ENCODE measurements at regions not wholly inside any gene's neighbourhood (a gene's known extent, or its start where the extent isn't known, plus 50 kb on each side); places are given as distances from the start of the nearest gene placed in this dataset.
A peak's percentile ranks its signal among the peaks of the same experiment; 100 is the strongest.

- no peak for DNase-seq (ENCODE audit: low read depth in 1 of 2, low spot score in 1 of 2)
- Histone ChIP-seq H3K27ac (replicated peaks) (no peak overlapping the region), H3K27me3 (ENCODE audit: insufficient read depth, poor library complexity, severe bottlenecking) (no peaks in the 10 kb centered on the region), H3K4me3 (replicated peaks; ENCODE audit: insufficient read depth, low read length) (no peak overlapping the region)
- TF ChIP-seq SPI1 (IDR thresholded peaks at IDR 0.05; ENCODE audit: borderline replicate concordance, low read depth) = no peak
Observed at GRCh38 chr2:129133692-129134641, 815.3 kb upstream of the HS6ST1 start.

DNA sequence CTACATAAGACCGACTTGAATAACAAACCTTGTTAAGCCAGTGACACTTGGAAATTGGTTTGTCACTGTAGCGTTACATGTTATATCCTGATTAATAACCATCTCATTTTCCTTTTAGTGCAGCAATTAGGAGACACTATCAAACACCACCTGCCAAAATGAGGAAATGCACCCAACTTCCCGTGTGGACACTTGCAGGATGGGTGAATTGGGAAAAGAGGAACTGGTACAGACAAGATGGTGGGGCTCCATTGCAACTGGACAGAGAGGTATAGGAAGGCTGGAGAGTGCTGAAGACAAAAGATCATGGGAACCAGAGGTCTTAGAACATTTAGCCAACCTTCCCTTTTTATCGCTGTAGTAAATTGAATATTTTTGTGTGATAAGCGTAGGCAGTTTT lies 816.3 kb upstream of the HS6ST1 start:
- Histone ChIP-seq H3K27ac (replicated peaks) (no peak overlapping the region), H3K4me3 (replicated peaks; ENCODE audit: insufficient read depth, low read length) (no peak overlapping the region), H3K27me3 (ENCODE audit: insufficient read depth, poor library complexity, severe bottlenecking) (no peaks in the 10 kb centered on the region)
- TF ChIP-seq POLR2AphosphoS5 (IDR thresholded peaks at IDR 0.05; ENCODE audit: low read depth) = peak; percentile 29; the same call in 1 of the 2 replicates
- TF ChIP-seq, protein P1, sequence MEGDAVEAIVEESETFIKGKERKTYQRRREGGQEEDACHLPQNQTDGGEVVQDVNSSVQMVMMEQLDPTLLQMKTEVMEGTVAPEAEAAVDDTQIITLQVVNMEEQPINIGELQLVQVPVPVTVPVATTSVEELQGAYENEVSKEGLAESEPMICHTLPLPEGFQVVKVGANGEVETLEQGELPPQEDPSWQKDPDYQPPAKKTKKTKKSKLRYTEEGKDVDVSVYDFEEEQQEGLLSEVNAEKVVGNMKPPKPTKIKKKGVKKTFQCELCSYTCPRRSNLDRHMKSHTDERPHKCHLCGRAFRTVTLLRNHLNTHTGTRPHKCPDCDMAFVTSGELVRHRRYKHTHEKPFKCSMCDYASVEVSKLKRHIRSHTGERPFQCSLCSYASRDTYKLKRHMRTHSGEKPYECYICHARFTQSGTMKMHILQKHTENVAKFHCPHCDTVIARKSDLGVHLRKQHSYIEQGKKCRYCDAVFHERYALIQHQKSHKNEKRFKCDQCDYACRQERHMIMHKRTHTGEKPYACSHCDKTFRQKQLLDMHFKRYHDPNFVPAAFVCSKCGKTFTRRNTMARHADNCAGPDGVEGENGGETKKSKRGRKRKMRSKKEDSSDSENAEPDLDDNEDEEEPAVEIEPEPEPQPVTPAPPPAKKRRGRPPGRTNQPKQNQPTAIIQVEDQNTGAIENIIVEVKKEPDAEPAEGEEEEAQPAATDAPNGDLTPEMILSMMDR (IDR thresholded peaks at IDR 0.05; ENCODE audit: insufficient read depth, low read length) = no peak
- TF ChIP-seq GABPA (IDR thresholded peaks at IDR 0.05; ENCODE audit: low read depth) = no peak
- TF ChIP-seq SPI1 (IDR thresholded peaks at IDR 0.05; ENCODE audit: borderline replicate concordance, low read depth) = peak; percentile 99
- TF ChIP-seq REST (IDR thresholded peaks at IDR 0.05; ENCODE audit: insufficient replicate concordance, low read depth) = no peak
- DNase-seq (ENCODE audit: low read depth in 1 of 2, low spot score in 1 of 2) = peak in 1 of 2 experiments; percentile 50

- DNase-seq (ENCODE audit: low read depth in 1 of 2, low spot score in 1 of 2) = no peak
- TF ChIP-seq GABPA (IDR thresholded peaks at IDR 0.05; ENCODE audit: low read depth) = no peak
- Histone ChIP-seq H3K27ac (replicated peaks) (no peak overlapping the region), H3K27me3 (ENCODE audit: insufficient read depth, poor library complexity, severe bottlenecking) (no peaks in the 10 kb centered on the region), H3K4me3 (replicated peaks; ENCODE audit: insufficient read depth, low read length) (no peak overlapping the region)
Observed at GRCh38 chr2:129139380-129139779, 820.7 kb upstream of the HS6ST1 start.

GRCh38 chr2:129142465-129142864 lies 823.8 kb upstream of the HS6ST1 start:
- H3K27ac ChIP-seq (replicated peaks) = no peak overlapping the region
- TF ChIP-seq POLR2AphosphoS5 (IDR thresholded peaks at IDR 0.05; ENCODE audit: low read depth) (no peak), REST (IDR thresholded peaks at IDR 0.05; ENCODE audit: insufficient replicate concordance, low read depth) (no peak), SPI1 (IDR thresholded peaks at IDR 0.05; ENCODE audit: borderline replicate concordance, low read depth) (no peak), GABPA (IDR thresholded peaks at IDR 0.05; ENCODE audit: low read depth) (no peak)
- TF ChIP-seq, protein P1 (IDR thresholded peaks at IDR 0.05; ENCODE audit: insufficient read depth, low read length) = no peak

More at GRCh38 chr2:129142465-129142864, 823.8 kb upstream of the HS6ST1 start:
- DNase-seq (ENCODE audit: low read depth in 1 of 2, low spot score in 1 of 2) = no peak
- Histone ChIP-seq H3K4me3 (replicated peaks; ENCODE audit: insufficient read depth, low read length) (no peak overlapping the region), H3K27me3 (ENCODE audit: insufficient read depth, poor library complexity, severe bottlenecking) (no peaks in the 10 kb centered on the region)

Measured in HL-60 (cell line).